Spleen (tissue), 11 donors: ENCODE measurements at regions not wholly inside any gene's neighbourhood (a gene's known extent, or its start where the extent isn't known, plus 50 kb on each side); places are given as distances from the start of the nearest gene placed in this dataset.
"Not testable (repeated sequence)": the region's sequence is repeated elsewhere in the genome, so short reads cannot be mapped to it uniquely, and the experiment has no call there.

ENCODE experiments used
- DNase-seq: peaks from one replicate; pipeline ENCODE4 v3.0.0-alpha.2; 2020
- H3K27ac ChIP-seq, 8 donors: fragments of 200-600 bp; sonication (generic) in 7 of 8; 1 replicate in 4 of 8; 2 replicates in 4 of 8; pipeline versions ENCODE4 v1.5.0 to v1.8.0; 2016 to 2021; ENCODE audit warnings: inconsistent platforms in 4 of 8, mild to moderate bottlenecking in 4 of 8, moderate library complexity in 1 of 8
- H3K27me3 ChIP-seq, 7 donors: fragments of 200-600 bp; sonication (generic) in 6 of 7; replicated peaks in 1 of 7; 1 replicate in 4 of 7; 2 replicates in 3 of 7; pipeline versions ENCODE4 v1.5.0 to v1.8.0; 2016 to 2021; ENCODE audit warnings: inconsistent platforms in 3 of 7, mild to moderate bottlenecking in 1 of 7
- H3K36me3 ChIP-seq, 6 donors: fragments of 200-600 bp; sonication (generic) in 5 of 6; 1 replicate in 4 of 6; 2 replicates in 2 of 6; pipeline versions ENCODE4 v1.5.0 to v1.8.0; 2016 to 2021; ENCODE audit warnings: inconsistent platforms in 2 of 6
- H3K4me1 ChIP-seq, 6 donors: fragments of 200-600 bp; sonication (generic) in 5 of 6; 1 replicate in 3 of 6; 2 replicates in 3 of 6; pipeline versions ENCODE4 v1.5.0 to v1.8.0; 2016 to 2021; ENCODE audit warnings: inconsistent platforms in 3 of 6
- H3K4me3 ChIP-seq, 8 donors: fragments of 200-600 bp; sonication (generic) in 7 of 8; 1 replicate in 4 of 8; 2 replicates in 4 of 8; pipeline versions ENCODE4 v1.5.0 to v1.8.0; 2016 to 2021; ENCODE audit warnings: inconsistent platforms in 4 of 8, mild to moderate bottlenecking in 4 of 8, moderate library complexity in 2 of 8
- H3K9me3 ChIP-seq, 8 donors: fragments of 200-600 bp; sonication (generic) in 7 of 8; 1 replicate in 4 of 8; 2 replicates in 4 of 8; pipeline versions ENCODE4 v1.5.0 to v1.8.0; 2016 to 2021; ENCODE audit warnings: inconsistent platforms in 4 of 8
- CTCF ChIP-seq, 11 experiments: fragments of 200-600 bp in 7 of 11; fragments of 450-650 bp in 4 of 11; sonication (generic) in 4 of 11; IDR thresholded peaks in 8 of 11; conservative IDR thresholded peaks in 3 of 11; 1 replicate in 7 of 11; 2 replicates in 4 of 11; pipeline versions ENCODE4 v1.4.0 to v1.8.0; 2016 to 2021; ENCODE audit warnings: antibody characterized with exemption in 11 of 11, inconsistent platforms in 4 of 11, mild to moderate bottlenecking in 1 of 11
- POLR2A ChIP-seq, 3 donors: fragments of 450-650 bp; IDR thresholded peaks; one replicate each; pipeline ENCODE4 v1.5.1; 2017; ENCODE audit warnings: antibody characterized with exemption in 3 of 3, mild to moderate bottlenecking in 1 of 3
- POLR2AphosphoS5 ChIP-seq, 3 donors: sonication (generic); formaldehyde crosslinking; IDR thresholded peaks; one replicate each; pipeline ENCODE4 v1.5.1; 2017; ENCODE audit warnings: antibody characterized with exemption in 3 of 3
- WGBS, 5 donors: extraction: QIAGEN DNeasy Blood & Tissue Kit in 3 of 5; methylation state at CpG; one replicate each; pipeline versions ENCODE4 v1.1.5 to v1.1.7; 2013 to 2018; 5-methylcytosine and 5-hydroxymethylcytosine counted together
- intact Hi-C: fragments of 100-400 bp; cut with DNase I; formaldehyde crosslinking; loops from one replicate; pipeline ENCODE4 v1.15.0; 2023; ENCODE audit warnings: low total_unique reads
- donor health status: healthy with polysubstance abuse.
- donor health status: DM: no; HTN: no; CAD: no; lungs with moderate emphysema.
- donor health status: DM: no; HTN: no; CAD: no.
- donor health status: Bipolar disorder and iron deficiency.
- donor health status: healthy.
- donor health status: DM: no; HTN: no; CAD: no.
- donor health status: DM: yes; HTN: yes; CAD: no.

- H3K27ac ChIP-seq, result no peak overlapping the region
- 82 to 94% (median 84%) methylated on average over 2 of the region's 2 CpGs for WGBS, 5 donors
- intact Hi-C loops, result no loop called here
- H3K9me3 ChIP-seq, result no peaks in the 10 kb centered on the region
- H3K27me3 ChIP-seq, result no peaks in the 10 kb centered on the region
- H3K4me1 ChIP-seq, result no peaks in the 10 kb centered on the region
- H3K36me3 ChIP-seq, result no peaks in the 10 kb centered on the region
- TF ChIP-seq POLR2AphosphoS5 (IDR thresholded peaks at IDR 0.05) (no peak), CTCF (IDR thresholded peaks at IDR 0.05 in 8 of 11, conservative IDR thresholded peaks at IDR 0.05 in 3 of 11) (no peak), POLR2A (IDR thresholded peaks at IDR 0.05) (no peak)
- DNase-seq, result no peak
- no peak overlapping the region for H3K4me3 ChIP-seq
Measured at GRCh38 chr4:65223601-65224000, 446.7 kb downstream of the EPHA5 start.

GRCh38 chr4:65223074-65223473, 447.2 kb downstream of the EPHA5 start:
- H3K36me3 ChIP-seq, H3K27ac ChIP-seq, H3K4me1 ChIP-seq, H3K4me3 ChIP-seq, H3K27me3 ChIP-seq, DNase-seq, H3K9me3 ChIP-seq, intact Hi-C loops: not testable (repeated sequence)
- WGBS, 5 donors, result 86 to 93% (median 89%) methylated on average over 11 of the region's 11 CpGs

- Histone ChIP-seq H3K36me3 (no peaks in the 10 kb centered on the region), H3K4me3 (no peak overlapping the region), H3K9me3 (peaks cover 0 to 8% (median 0%) of the 10 kb centered on the region in 8 donors), H3K27me3 (no peaks in the 10 kb centered on the region), H3K4me1 (no peaks in the 10 kb centered on the region), H3K27ac (no peak overlapping the region)
- intact Hi-C loops, result no loop called here
- no peak for DNase-seq
- WGBS, 5 donors, result 66 to 79% (median 75%) methylated on average over 2 of the region's 2 CpGs
- TF ChIP-seq POLR2AphosphoS5 (IDR thresholded peaks at IDR 0.05) (no peak), CTCF (IDR thresholded peaks at IDR 0.05 in 8 of 11, conservative IDR thresholded peaks at IDR 0.05 in 3 of 11) (no peak), POLR2A (IDR thresholded peaks at IDR 0.05) (no peak)
Measured at GRCh38 chr4:65217179-65217578, 453.1 kb downstream of the EPHA5 start.

- no peaks in the 10 kb centered on the region for H3K4me1 ChIP-seq
- intact Hi-C loops, result no loop called here
- no peak for DNase-seq
- no peaks in the 10 kb centered on the region for H3K27me3 ChIP-seq
- H3K36me3 ChIP-seq, result no peaks in the 10 kb centered on the region
- no peak overlapping the region for H3K27ac ChIP-seq
- no peak overlapping the region for H3K4me3 ChIP-seq
- peaks cover 0 to 4% (median 0%) of the 10 kb centered on the region in 8 donors for H3K9me3 ChIP-seq
- TF ChIP-seq POLR2A (IDR thresholded peaks at IDR 0.05) (no peak), CTCF (IDR thresholded peaks at IDR 0.05 in 8 of 11, conservative IDR thresholded peaks at IDR 0.05 in 3 of 11) (no peak), POLR2AphosphoS5 (IDR thresholded peaks at IDR 0.05) (no peak)
Measured at GRCh38 chr4:65202853-65203236, 467.4 kb downstream of the EPHA5 start.

- Histone ChIP-seq H3K9me3 (peaks cover 0 to 4% (median 0%) of the 10 kb centered on the region in 8 donors), H3K36me3 (no peaks in the 10 kb centered on the region), H3K27ac (no peak overlapping the region), H3K4me3 (no peak overlapping the region), H3K27me3 (no peaks in the 10 kb centered on the region), H3K4me1 (no peaks in the 10 kb centered on the region)
- TF ChIP-seq CTCF (IDR thresholded peaks at IDR 0.05 in 8 of 11, conservative IDR thresholded peaks at IDR 0.05 in 3 of 11) (no peak), POLR2AphosphoS5 (IDR thresholded peaks at IDR 0.05) (no peak), POLR2A (IDR thresholded peaks at IDR 0.05) (no peak)
- 46 to 74% (median 59%) methylated on average over 2 of the region's 2 CpGs for WGBS, 5 donors
- intact Hi-C loops, result no loop called here
- no peak for DNase-seq
Measured at GRCh38 chr4:65202165-65202852, 468.0 kb downstream of the EPHA5 start.
